Progenitor cell of endocrine pancreas (in vitro differentiated cells): ENCODE measurements at regions not wholly inside any gene's neighbourhood (a gene's known extent, or its start where the extent isn't known, plus 50 kb on each side); places are given as distances from the start of the nearest gene placed in this dataset.

Experiments
- DNase-seq: peaks from one replicate; pipeline ENCODE4 v3.0.0; 2021; ENCODE audit warnings: low spot score; ENCODE audit not compliant: unreplicated experiment
- H3K27ac Mint-ChIP-seq: 2 replicates; pipeline ENCODE4 v1.8.0; 2021; ENCODE audit warnings: mild to moderate bottlenecking, moderate library complexity, mixed read lengths
- H3K27me3 Mint-ChIP-seq: 2 replicates; pipeline ENCODE4 v1.8.0; 2021; ENCODE audit warnings: mixed read lengths
- H3K36me3 Mint-ChIP-seq: 2 replicates; pipeline ENCODE4 v1.8.0; 2022; ENCODE audit warnings: mixed read lengths; ENCODE audit not compliant: insufficient read depth
- H3K4me1 Mint-ChIP-seq: 2 replicates; pipeline ENCODE4 v1.8.0; 2021; ENCODE audit warnings: low read depth, mixed read lengths
- H3K4me3 Mint-ChIP-seq: 2 replicates; pipeline ENCODE4 v1.8.0; 2021; ENCODE audit warnings: low read depth, mild to moderate bottlenecking, moderate library complexity, mixed read lengths
- H3K9me3 Mint-ChIP-seq: 2 replicates; pipeline ENCODE4 v1.8.0; 2021; ENCODE audit warnings: low read depth, mixed read lengths
- TF ChIP-seq, protein P1 (sequence below): fragments of 200-600 bp; sonication (generic); IDR thresholded peaks from one replicate; pipeline ENCODE4 v1.5.0; 2021; ENCODE audit warnings: antibody characterized with exemption, mild to moderate bottlenecking; ENCODE audit not compliant: unreplicated experiment

DNA sequence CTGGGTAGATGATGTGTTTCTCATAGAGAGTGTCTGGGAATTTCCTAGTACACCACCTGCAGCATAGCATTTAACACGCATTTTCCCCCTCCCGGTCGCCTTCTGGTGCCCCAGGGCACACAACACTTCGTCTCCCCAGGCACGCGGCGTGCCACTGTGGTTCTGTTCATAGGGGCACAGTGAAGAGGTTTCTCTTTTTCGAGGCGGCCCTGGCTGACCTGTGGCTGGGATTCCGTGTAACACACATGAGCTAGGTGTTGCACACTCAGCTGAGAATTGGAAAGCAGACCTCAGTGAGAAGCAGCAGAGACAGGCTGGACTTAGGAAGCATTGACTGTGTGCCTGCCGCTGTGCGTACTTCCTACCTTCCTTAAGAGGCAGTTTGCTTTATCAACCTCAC, 214.3 kb upstream of the SHH start:
- H3K4me1 Mint-ChIP-seq: peaks cover 8% of the 10 kb centered on the region
- H3K27me3 Mint-ChIP-seq: peaks cover 17% of the 10 kb centered on the region
- H3K36me3 Mint-ChIP-seq: no peaks in the 10 kb centered on the region
- no peak for DNase-seq
- H3K4me3 Mint-ChIP-seq: no peak overlapping the region
- no peak overlapping the region for H3K27ac Mint-ChIP-seq
- no peaks in the 10 kb centered on the region for H3K9me3 Mint-ChIP-seq
- TF ChIP-seq, protein P1, sequence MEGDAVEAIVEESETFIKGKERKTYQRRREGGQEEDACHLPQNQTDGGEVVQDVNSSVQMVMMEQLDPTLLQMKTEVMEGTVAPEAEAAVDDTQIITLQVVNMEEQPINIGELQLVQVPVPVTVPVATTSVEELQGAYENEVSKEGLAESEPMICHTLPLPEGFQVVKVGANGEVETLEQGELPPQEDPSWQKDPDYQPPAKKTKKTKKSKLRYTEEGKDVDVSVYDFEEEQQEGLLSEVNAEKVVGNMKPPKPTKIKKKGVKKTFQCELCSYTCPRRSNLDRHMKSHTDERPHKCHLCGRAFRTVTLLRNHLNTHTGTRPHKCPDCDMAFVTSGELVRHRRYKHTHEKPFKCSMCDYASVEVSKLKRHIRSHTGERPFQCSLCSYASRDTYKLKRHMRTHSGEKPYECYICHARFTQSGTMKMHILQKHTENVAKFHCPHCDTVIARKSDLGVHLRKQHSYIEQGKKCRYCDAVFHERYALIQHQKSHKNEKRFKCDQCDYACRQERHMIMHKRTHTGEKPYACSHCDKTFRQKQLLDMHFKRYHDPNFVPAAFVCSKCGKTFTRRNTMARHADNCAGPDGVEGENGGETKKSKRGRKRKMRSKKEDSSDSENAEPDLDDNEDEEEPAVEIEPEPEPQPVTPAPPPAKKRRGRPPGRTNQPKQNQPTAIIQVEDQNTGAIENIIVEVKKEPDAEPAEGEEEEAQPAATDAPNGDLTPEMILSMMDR: no peak

DNA sequence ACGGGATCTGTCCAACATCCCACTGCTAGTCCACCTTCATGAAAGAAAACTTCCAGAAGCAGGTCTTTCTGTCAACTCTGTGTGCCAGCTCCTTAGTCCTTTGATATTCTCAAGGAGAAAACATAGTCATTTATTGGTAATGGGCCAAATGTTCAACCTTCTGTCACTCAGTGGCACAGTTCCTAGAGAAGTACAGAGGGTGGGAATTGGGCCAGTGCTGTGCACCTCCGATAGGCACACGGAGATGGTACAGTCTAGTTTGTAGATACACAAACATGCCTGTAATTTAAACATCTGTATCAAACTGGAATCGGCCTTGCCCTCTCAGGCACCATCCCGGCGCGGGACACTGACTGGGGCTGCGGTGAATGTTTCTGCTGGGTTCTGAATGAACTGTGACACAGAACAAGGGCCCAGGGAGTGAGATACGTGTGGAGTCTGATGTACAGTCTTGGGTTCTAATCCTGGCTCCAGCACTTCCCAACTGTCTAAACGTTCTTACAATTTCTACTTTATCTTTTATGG, 213.9 kb upstream of the SHH start:
- Mint-ChIP-seq H3K4me1 (peaks cover 8% of the 10 kb centered on the region), H3K4me3 (no peak overlapping the region), H3K36me3 (no peaks in the 10 kb centered on the region), H3K27me3 (peaks cover 17% of the 10 kb centered on the region), H3K27ac (no peak overlapping the region), H3K9me3 (no peaks in the 10 kb centered on the region)
- TF ChIP-seq, protein P1: no peak
- no peak for DNase-seq

DNA sequence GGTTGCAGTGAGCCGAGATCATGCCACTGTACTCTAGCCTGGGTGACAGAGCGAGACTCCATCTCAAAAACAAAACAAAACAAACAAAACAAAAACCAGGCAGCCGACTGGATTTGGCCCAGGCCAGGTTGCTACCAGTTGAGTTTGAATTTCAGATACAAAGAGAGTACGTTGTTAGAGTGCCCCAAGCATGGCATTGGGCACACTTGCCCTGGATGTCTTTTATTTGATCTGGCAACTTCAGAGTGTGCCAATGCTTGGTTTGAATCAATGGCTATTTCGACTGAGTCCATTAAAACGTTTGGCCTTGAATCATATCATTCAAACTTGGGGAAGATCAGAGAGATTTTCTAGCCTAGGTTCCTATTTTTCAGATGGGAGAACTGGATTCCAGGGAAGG, 213.4 kb upstream of the SHH start:
- Mint-ChIP-seq H3K36me3 (no peaks in the 10 kb centered on the region), H3K4me1 (peaks cover 8% of the 10 kb centered on the region), H3K9me3 (no peaks in the 10 kb centered on the region), H3K27ac (no peak overlapping the region), H3K4me3 (no peak overlapping the region), H3K27me3 (peaks cover 17% of the 10 kb centered on the region)
- DNase-seq: no peak
- TF ChIP-seq, protein P1: no peak

DNA sequence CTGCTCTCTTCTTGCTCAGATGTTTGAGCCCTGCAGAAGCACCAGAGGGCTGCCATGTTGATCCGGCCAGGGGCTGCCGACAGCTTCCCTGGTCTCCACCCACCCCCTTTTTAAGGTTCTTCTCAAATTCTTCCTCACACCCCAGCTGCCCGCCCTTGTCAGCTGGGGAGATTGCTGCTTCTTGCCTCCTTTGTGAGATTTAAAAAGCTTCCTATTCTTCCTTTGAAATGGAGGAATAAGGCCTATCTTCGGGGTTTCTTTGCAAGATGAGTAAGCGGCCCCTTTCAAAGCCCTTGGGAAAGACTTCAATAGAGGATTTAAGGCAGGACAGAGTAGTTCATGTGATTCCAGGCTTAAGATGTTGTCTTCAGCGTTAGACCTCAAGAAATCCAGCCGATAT, 211.9 kb upstream of the SHH start:
- H3K4me1 Mint-ChIP-seq: peaks cover 8% of the 10 kb centered on the region
- DNase-seq: no peak
- no peaks in the 10 kb centered on the region for H3K36me3 Mint-ChIP-seq
- no peak overlapping the region for H3K4me3 Mint-ChIP-seq
- peaks cover 14% of the 10 kb centered on the region for H3K27me3 Mint-ChIP-seq
- no peak overlapping the region for H3K27ac Mint-ChIP-seq
- TF ChIP-seq, protein P1: no peak
- no peaks in the 10 kb centered on the region for H3K9me3 Mint-ChIP-seq

DNA sequence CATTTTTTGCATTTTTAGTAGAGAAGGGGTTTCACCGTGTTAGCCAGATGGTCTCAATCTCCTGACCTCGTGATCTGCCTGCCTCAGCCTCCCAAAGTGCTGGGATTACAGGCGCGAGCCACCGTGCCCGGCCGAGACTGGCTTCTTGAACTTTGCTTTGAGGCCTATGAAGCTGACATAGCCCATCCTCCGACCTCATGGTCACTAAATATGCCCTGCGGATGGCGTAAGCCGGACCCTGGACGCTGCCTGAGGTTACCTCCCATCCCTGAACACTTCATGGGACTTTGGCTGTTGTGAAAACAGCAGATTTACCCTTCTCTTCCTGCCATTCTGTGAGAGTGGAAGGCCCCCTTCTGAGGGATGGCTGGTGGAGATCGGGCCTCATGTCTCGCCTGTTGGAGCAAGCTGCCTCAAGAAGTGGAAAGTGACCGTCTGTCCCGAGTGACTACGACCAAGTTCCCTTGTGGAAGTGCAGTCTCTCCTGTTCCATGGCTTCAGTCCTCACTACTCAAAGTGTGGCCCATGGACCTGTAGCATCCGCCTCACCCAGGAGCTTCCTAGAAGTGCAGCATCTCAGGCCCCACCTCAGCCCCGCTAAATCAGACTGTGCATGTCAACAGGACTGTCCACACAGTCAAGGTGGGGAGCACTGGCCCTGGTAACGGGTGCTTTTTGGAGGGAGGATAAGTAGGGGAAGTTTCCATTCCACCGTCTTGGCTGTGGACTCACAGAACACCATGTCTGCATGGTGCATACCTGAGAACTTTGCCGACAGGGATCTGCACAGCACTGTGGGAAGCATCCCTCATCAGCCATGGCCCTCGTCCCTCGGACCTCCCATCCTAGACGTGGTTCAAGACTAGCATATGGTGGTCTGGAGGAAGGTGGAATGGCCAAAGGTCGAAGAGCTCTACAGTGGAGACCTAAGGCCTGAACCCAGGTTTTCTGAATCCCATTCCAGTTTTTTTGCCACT, 210.5 kb upstream of the SHH start:
- Mint-ChIP-seq H3K27ac (no peak overlapping the region), H3K9me3 (no peaks in the 10 kb centered on the region), H3K36me3 (no peaks in the 10 kb centered on the region), H3K27me3 (peaks cover 13% of the 10 kb centered on the region), H3K4me3 (no peak overlapping the region), H3K4me1 (peaks cover 3% of the 10 kb centered on the region)
- TF ChIP-seq, protein P1: no peak
- no peak for DNase-seq
